Stimulated activated CD8-positive, alpha-beta memory T cell treated with anti-CD3 and anti-CD28 coated beads, Interleukin-4, amount 100 ng/mL, for 1 hour (primary cell): ENCODE measurements at regions not wholly inside any gene's neighbourhood (a gene's known extent, or its start where the extent isn't known, plus 50 kb on each side); places are given as distances from the start of the nearest gene placed in this dataset.

Experiments used
- DNase-seq, 2 donors: peaks; one replicate each; pipeline ENCODE4 v3.0.0-alpha.2; 2020; ENCODE audit warnings: low read depth in 2 of 2, low spot score in 1 of 2

DNA sequence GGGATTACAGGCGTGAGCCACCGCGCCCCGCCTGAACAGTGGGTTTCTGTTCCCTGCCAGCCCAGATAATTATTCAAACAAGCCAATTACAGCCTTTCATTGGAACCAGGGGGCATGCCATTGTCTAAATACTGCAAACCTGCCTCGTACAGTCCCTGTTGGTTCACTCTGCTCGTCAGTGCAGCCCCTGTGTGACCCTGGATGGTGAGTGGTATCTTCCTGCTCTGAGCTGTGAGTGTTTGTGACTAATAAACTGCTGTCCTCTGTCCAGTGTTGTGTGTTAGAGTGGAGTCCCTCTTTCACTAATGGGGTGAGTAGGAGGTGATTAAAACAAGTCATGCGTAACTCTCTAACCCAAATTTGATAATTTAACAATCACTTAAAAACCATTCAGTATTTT, 176.5 kb upstream of the FAM3C start:
- DNase-seq, result no peak

DNA sequence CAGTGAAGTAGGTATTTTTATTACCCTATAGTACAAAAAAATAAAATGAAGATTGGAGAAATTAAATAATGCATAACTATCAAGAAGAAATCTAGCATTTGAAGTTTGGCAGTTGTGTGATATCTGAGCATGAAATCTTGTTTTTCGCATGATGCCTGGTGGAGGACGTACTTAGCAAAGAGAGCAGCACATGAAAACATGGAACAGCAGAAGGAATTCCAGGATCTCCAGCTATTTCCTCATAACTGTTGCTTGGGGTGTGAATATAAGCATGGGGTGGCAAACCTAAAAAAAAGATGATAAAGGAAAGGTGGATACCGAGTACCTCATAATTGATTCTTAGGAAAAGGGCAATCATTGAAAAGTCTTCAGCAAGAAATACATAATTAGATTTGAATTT, 174.3 kb upstream of the FAM3C start:
- DNase-seq, result no peak

DNA sequence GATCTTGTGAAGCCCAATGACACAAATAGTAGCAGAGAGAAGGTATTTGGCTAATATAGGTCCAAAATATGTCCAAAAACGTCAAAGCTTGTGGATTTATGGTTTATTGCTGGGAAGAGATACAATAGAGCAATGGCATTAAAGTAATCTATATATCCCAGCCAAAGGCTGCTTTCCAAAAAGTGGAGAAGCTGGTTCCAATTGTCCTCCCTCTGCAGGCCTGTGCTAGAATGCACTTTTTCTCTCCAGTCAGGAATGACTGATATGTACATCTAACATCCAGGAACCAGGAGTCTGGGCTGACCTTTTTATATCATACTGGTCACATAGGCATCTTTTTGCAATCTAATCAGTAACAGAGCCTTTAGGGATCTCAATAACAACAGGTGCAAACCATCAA, 167.1 kb upstream of the FAM3C start:
- DNase-seq, result no peak

- DNase-seq, result no peak
These were observed 166.2 kb upstream of the FAM3C start for GRCh38 chr7:121562259-121562658.

GRCh38 chr7:121561717-121562116, 165.6 kb upstream of the FAM3C start:
- DNase-seq, result no peak

DNA sequence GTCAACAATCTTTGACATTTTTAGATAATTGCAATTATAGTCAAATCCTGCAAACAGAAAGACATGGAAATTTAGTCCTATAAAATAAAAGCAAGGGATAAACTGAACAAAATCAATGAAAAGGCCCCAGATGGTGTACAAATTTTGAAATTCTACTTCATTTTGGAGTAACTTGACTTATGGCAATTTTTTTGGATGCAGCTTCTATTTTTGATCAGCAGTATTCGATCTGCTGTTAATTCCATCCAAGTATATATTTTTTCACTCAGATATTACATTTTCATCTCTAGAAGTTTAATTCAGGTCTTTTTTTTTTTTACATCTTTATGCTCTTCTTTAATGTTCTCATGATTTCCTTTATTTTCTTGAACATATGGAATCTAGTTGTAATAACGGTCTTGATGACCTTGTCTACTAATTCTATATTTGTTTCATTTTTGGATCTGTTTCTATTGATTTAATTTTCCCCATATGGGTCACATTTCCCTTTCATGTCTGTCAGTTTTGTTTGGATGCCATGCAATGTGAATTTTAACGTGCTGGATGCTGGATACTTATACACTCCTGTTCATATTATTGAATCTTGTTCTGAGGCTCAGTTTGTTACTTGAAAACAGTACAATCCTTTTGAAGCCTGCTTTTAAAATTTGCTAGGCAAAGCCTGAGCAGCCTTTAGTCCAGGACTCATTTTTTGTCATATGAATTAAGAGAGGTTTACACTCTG, 164.3 kb upstream of the FAM3C start:
- DNase-seq, result no peak

- DNase-seq, result no peak
These were observed 162.2 kb upstream of the FAM3C start for GRCh38 chr7:121558288-121558687.

DNA sequence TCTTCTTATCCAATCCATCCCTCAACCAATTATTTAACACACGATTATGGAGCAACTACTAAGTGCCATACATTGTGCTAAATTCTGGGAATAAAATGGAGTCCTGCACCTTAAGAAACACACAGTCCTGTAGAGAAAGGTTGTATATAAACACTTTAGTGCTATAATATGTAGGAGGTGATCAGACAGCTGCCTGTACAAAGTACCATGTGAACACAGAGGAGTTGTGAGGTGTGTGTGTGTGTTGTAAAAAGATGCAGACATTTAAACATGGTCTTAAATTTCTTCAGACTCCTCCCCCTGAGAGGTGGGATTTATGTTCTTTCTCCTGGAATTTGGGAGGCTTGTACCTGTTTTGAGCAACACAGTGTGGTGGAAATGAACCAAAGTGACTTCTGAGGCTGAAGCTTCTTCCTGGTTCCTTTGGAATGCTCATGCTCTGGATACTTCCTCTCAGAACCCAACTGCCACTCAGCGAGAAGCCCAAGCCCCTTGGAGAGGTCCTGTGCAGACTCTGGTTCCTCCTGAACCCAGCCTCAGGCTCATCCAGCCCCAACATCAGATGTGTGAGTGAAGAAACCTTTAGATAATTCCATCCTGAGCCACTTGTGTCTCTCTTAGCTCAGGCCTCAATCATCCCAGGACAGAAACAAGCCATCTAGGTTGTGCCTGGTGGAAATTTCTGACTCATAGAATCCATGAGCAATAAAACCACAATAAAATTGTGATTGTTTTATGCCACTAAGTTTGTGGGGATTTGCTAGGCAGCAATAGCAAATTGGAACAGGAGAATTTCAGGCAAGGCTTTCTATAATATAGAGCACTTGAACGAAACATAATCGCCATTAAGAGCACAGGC, 161.2 kb upstream of the FAM3C start:
- no peak for DNase-seq

DNA sequence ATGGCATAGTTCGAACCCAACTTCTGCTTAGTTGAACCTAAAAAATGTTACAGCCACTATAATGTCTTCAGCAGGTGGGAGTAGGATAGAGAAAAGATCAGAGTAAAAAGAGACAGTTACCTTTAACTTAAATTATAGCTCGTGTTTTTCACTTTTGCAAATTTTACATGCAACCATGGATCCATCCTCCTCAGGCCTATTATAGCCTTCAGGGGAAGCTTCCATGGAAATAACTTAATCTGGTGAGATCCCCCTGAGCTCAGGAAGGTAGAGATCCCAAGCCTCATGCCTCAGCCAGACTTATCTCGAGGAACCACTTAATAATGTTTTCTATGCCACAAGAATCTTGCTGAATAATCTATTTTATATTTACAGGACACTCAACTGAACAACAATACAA, 159.4 kb upstream of the FAM3C start:
- DNase-seq, result no peak

DNA sequence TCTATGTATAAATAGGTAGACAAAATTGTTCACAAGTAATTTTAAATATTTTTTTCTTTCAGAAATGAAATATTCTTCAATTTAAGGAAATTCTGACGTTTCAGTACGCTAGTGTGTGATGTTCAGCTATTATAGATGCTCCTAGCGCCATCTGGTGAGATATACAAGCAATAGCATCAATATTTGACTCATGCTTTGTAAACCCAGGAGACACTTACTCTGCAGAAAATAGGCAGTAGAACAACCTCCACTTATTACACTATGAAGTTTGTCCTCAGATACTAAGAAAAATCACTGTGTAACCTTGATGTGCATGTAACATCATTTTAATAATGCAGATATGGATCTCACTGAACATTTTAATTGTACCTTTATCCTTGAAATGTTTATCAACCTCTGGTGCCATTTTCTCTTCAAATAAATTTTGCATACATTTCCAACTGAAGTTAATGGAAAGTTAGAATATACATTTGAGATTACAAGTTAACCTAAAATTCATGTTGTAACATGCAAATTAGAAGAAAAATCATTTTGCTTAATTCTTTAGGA, 151.5 kb upstream of the FAM3C start:
- DNase-seq, result no peak

- no peak for DNase-seq
These were observed 150.8 kb upstream of the FAM3C start for GRCh38 chr7:121546632-121547543.

DNA sequence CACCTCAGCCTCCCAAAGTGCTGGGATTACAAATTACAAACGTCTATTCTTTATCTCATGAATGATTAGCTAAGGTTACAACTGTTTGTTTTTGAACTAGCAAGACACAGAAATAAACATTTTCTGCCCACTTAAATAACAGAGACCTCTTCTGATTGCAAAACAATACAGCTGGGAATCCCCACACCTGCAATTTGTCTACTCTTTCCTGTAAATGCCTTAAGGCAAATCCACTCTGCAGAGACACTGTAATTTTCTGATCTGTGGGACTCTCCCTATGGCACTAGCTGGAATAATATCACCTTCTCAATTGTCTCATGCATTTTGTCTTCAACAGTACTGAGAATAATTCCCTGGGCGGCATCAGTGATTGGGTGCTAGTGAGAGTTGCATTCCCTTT, 149.3 kb upstream of the FAM3C start:
- DNase-seq, result no peak

- no peak for DNase-seq
These were observed 148.6 kb upstream of the FAM3C start for GRCh38 chr7:121544726-121545125.

GRCh38 chr7:121544238-121544637, 148.1 kb upstream of the FAM3C start:
- no peak for DNase-seq

DNA sequence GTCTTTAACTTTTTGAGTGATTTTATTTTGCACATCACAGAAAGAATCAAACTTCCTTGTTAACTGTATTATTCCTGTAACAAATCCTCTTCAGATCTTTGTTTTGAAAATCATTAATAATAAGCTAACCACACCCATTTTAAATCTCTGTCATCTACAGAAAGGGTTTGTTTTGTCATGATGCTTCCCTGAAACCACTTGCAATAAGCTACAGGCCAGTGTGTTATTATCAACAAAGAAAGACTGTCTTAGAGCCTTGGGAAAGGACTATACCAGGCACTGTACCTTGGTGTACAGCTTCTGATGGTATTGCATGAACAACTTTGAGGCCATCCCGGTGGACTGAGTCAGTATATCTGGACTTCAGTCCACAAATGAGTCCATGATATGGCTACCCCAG, 145.3 kb upstream of the FAM3C start:
- DNase-seq, result no peak

DNA sequence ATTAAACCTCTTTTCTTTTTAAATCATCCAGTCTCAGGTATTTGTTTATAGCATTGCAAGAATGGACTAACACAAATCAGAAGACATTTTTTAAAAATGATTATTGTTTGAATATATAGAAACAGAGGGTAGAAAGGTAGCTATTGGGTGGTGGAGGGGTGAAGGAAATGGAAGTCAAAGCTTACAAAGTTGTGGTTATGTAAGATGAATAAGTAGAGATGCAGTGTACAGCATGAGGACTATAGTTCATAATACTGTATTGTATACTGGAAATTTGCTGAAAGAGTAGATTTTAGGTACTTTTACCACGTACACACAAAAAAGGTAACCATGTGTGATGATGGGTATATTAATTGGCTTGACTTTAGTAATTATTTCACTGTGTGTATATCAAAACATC, 144.0 kb upstream of the FAM3C start:
- no peak for DNase-seq

DNA sequence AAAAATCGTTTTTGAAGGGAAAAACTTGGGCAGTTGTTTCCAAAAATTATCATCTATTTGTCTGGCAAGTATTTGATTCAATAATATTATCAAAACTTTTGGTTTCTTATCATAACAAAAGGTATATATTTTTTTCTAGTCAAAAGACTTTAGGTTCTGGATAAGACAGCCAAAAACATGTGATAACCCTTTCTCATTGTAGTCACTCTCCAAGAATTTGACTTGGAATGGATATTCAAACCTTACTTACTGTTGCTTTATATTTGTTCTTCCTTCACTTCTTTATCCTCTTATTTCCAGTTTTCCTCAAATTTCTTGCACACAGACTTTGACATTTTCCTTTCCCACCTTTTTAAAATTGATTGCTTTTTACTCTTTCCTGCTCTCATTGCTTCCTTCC, 140.9 kb upstream of the FAM3C start:
- no peak for DNase-seq

GRCh38 chr7:121531175-121532070, 135.3 kb upstream of the FAM3C start:
- DNase-seq, result no peak

DNA sequence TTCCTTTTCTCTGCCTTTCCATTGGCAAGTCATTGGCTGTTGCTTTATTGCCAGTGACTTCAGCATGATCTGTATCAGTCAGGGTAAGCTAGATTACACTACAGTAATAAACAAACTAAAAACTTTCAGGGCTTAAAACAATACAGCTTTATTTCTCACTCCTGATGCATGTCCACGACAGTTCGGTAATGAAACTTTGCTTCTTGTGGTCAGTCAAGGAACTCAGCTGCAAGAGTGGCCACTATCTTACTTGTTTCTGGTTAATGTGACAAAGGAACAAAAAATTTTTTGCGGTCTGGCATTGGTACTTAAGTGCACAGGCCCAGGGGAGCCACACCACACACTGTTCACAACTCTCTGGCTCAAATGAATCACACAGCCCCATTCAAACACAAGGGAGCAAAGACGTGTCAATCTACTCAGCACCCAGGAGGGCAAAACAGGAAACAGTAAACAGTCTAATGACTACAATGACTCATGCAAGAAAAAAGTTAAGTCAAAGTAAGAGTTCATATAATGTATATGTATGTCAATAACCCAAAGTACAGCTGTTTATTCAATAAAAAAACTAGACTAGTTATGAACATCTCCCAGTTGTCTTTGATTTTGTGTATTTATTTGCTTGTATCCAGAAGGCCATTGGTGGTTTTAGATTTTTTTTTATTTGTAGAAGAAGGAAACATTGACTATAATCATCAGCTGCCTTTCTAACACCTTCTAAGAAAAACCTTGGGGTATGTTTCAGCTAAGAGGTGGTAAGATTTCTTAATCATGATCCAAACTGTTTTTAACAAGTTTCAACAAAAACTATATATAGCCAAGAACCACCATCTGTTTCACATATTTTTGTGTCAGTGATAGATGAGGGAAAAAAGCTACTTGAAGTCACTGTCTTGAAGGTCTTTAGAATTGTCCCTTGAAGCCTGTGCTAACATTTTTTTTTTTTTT, 134.4 kb upstream of the FAM3C start:
- DNase-seq, result peak; percentile 21
